ENCODE measurements at regions not wholly inside any gene's neighbourhood (a gene's known extent, or its start where the extent isn't known, plus 50 kb on each side); places are given as distances from the start of the nearest gene placed in this dataset.

- Mint-ChIP-seq H3K27ac (peak overlapping the region; percentile 10), H3K27me3 (peaks cover 69% of the 10 kb centered on the region), H3K4me1 (ENCODE audit: unreplicated experiment) (no peaks in the 10 kb centered on the region), H3K36me3 (peaks cover 3% of the 10 kb centered on the region), H3K4me3 (peak overlapping the region; percentile 6), H3K9me3 (no peaks in the 10 kb centered on the region)
- no peak for TF ChIP-seq CTCF (conservative IDR thresholded peaks at IDR 0.05)
- DNase-seq (ENCODE audit: extremely low spot score, unreplicated experiment), result no peak
These were observed 88.0 kb upstream of the CTTNBP2NL start for GRCh38 chr1:112307930-112308591.

GRCh38 chr1:112308716-112309115 lies 87.3 kb upstream of the CTTNBP2NL start:
- Mint-ChIP-seq H3K27ac (no peak overlapping the region), H3K4me1 (ENCODE audit: unreplicated experiment) (no peaks in the 10 kb centered on the region), H3K9me3 (no peaks in the 10 kb centered on the region), H3K27me3 (peaks cover 66% of the 10 kb centered on the region), H3K4me3 (no peak overlapping the region), H3K36me3 (peaks cover 3% of the 10 kb centered on the region)
- no peak for DNase-seq (ENCODE audit: extremely low spot score, unreplicated experiment)
- no peak for TF ChIP-seq CTCF (conservative IDR thresholded peaks at IDR 0.05)

- Mint-ChIP-seq H3K27ac (no peak overlapping the region), H3K4me3 (no peak overlapping the region), H3K4me1 (ENCODE audit: unreplicated experiment) (no peaks in the 10 kb centered on the region), H3K27me3 (peaks cover 63% of the 10 kb centered on the region), H3K36me3 (peaks cover 3% of the 10 kb centered on the region), H3K9me3 (no peaks in the 10 kb centered on the region)
- no peak for DNase-seq (ENCODE audit: extremely low spot score, unreplicated experiment)
- TF ChIP-seq CTCF (conservative IDR thresholded peaks at IDR 0.05), result no peak
These were observed 86.5 kb upstream of the CTTNBP2NL start for GRCh38 chr1:112309499-112309898.

- Mint-ChIP-seq H3K27me3 (peaks cover 37% of the 10 kb centered on the region), H3K4me3 (no peak overlapping the region), H3K9me3 (no peaks in the 10 kb centered on the region), H3K36me3 (no peaks in the 10 kb centered on the region), H3K4me1 (ENCODE audit: unreplicated experiment) (peaks cover 8% of the 10 kb centered on the region), H3K27ac (no peak overlapping the region)
- DNase-seq (ENCODE audit: extremely low spot score, unreplicated experiment), result no peak
- no peak for TF ChIP-seq CTCF (conservative IDR thresholded peaks at IDR 0.05)
These were observed 83.7 kb upstream of the CTTNBP2NL start for GRCh38 chr1:112312315-112312714.

GRCh38 chr1:112312879-112313278 lies 83.1 kb upstream of the CTTNBP2NL start:
- peaks cover 31% of the 10 kb centered on the region for H3K27me3 Mint-ChIP-seq
- DNase-seq (ENCODE audit: extremely low spot score, unreplicated experiment), result no peak
- TF ChIP-seq CTCF (conservative IDR thresholded peaks at IDR 0.05), result no peak
- H3K36me3 Mint-ChIP-seq, result no peaks in the 10 kb centered on the region
- H3K4me3 Mint-ChIP-seq, result no peak overlapping the region
- H3K9me3 Mint-ChIP-seq, result no peaks in the 10 kb centered on the region
- H3K27ac Mint-ChIP-seq, result no peak overlapping the region
- peaks cover 13% of the 10 kb centered on the region for H3K4me1 Mint-ChIP-seq (ENCODE audit: unreplicated experiment)

Measured in type B pancreatic cell (in vitro differentiated cells).